Heart right ventricle (tissue), 16 donors: ENCODE measurements at regions not wholly inside any gene's neighbourhood (a gene's known extent, or its start where the extent isn't known, plus 50 kb on each side); places are given as distances from the start of the nearest gene placed in this dataset.

Experiments
- ATAC-seq, 8 donors: fragments of 200-7000 bp; cut with Tn5 transposase; one replicate each; pipeline ENCODE4 v1.9.1; 2020; ENCODE audit warnings: mild to moderate bottlenecking in 8 of 8, moderate library complexity in 8 of 8, moderate number of reproducible peaks in 1 of 8
- DNase-seq, 2 donors: peaks; one replicate each; pipeline ENCODE4 v3.0.0-alpha.2; 2020
- H3K27ac ChIP-seq, 10 donors: fragments of 200-600 bp; sonication (generic) in 2 of 10; one replicate each; pipeline versions ENCODE4 v1.5.0 to v1.8.0; 2020 to 2022; ENCODE audit warnings: mild to moderate bottlenecking in 3 of 10
- H3K27me3 ChIP-seq, 7 donors: fragments of 200-600 bp; one replicate each; pipeline ENCODE4 v1.8.0; 2021 to 2022; ENCODE audit warnings: mild to moderate bottlenecking in 2 of 7
- H3K36me3 ChIP-seq, 9 donors: fragments of 200-600 bp; sonication (generic) in 1 of 9; one replicate each; pipeline versions ENCODE4 v1.5.0 to v1.8.0; 2020 to 2022; ENCODE audit warnings: mild to moderate bottlenecking in 2 of 9
- H3K4me1 ChIP-seq, 9 donors: fragments of 200-600 bp; sonication (generic) in 1 of 9; one replicate each; pipeline versions ENCODE4 v1.5.0 to v1.8.0; 2020 to 2022; ENCODE audit warnings: mild to moderate bottlenecking in 4 of 9
- H3K4me3 ChIP-seq, 10 donors: fragments of 200-600 bp; sonication (generic) in 2 of 10; one replicate each; pipeline versions ENCODE4 v1.5.0 to v1.8.0; 2020 to 2022; ENCODE audit warnings: mild to moderate bottlenecking in 7 of 10, moderate library complexity in 2 of 10
- H3K9me3 ChIP-seq, 11 donors: fragments of 200-600 bp in 10 of 11; sonication (generic) in 2 of 11; one replicate each; pipeline versions ENCODE4 v1.5.0 to v1.8.0; 2013 to 2022; ENCODE audit warnings: mild to moderate bottlenecking in 2 of 11, control low read depth in 1 of 11, moderate library complexity in 1 of 11
- CTCF ChIP-seq, 9 donors: fragments of 200-600 bp; sonication (generic) in 2 of 9; IDR thresholded peaks; one replicate each; pipeline versions ENCODE4 v1.5.0 to v1.8.0; 2021 to 2022; ENCODE audit warnings: antibody characterized with exemption in 9 of 9, mild to moderate bottlenecking in 5 of 9, moderate library complexity in 1 of 9
- WGBS, 2 donors: extraction: QIAGEN DNeasy Blood & Tissue Kit; methylation state at CpG; one replicate each; pipeline ENCODE4 v1.1.7; 2013; ENCODE audit warnings: inconsistent platforms in 1 of 2; 5-methylcytosine and 5-hydroxymethylcytosine counted together
- intact Hi-C, 10 donors: fragments of 100-400 bp; cut with DNase I; formaldehyde crosslinking; loops; one replicate each; pipeline versions ENCODE4 v1.11.1 to v1.14.2; 2022
- donor health status: Arrhythmogenic right ventricular cardiomyopathy.
- donor health status: ischemic (EF 13 %, LVEDD 7.1; RV severe dilation, severe dysfunction).
- donor health status: healthy with polysubstance abuse.
- donor health status: DM: no; HTN: yes; CAD: no.
- donor health status: DM: no; HTN: no; CAD: no.
- donor health status: ischemic (EF 25% LVEDD 6.9; RV normal size, moderate dysfunction).
- donor health status: ischemic (EF 25% LVEDD 5.7; RV mildly dilated, moderate dysfunction).
- donor health status: healthy.
- donor health status: DM: yes; HTN: yes; CAD: no.
- donor health status: Ischemic cardiomyopathy.
- donor health status: ischemic (EF 35%, LVEDD 5.7; RV mildly dilated, moderate dysfunction).
- donor health status: nonischemic (EF 11% LVEDD 7.7; RV severe dilation, severe dysfunction).
- donor health status: DM: yes; HTN: yes; CAD: no.
- donor health status: PGD.
- donor health status: ischemic (EF 29% LVEDD 5.4; RV normal size, mild dysfunction).
- donor health status: nonischemic (EF 23%, LVEDD 6.1; RV moderate dilation, normal function).

- Histone ChIP-seq H3K9me3 (peaks cover 0 to 4% (median 0%) of the 10 kb centered on the region in 11 donors), H3K4me1 (no peaks in the 10 kb centered on the region), H3K36me3 (no peaks in the 10 kb centered on the region), H3K27me3 (no peaks in the 10 kb centered on the region), H3K4me3 (no peak overlapping the region), H3K27ac (no peak overlapping the region)
- DNase-seq (no peak), ATAC-seq (no peak)
- intact Hi-C loops = no loop called here
- TF ChIP-seq CTCF (IDR thresholded peaks at IDR 0.05) = no peak
Observed at GRCh38 chr1:222326710-222327036, 221.2 kb downstream of the HHIPL2 start.

- Histone ChIP-seq H3K9me3 (peaks cover 0 to 4% (median 0%) of the 10 kb centered on the region in 11 donors), H3K4me1 (no peaks in the 10 kb centered on the region), H3K4me3 (no peak overlapping the region), H3K27me3 (no peaks in the 10 kb centered on the region), H3K36me3 (no peaks in the 10 kb centered on the region), H3K27ac (no peak overlapping the region)
- no peak for DNase-seq
- no peak for TF ChIP-seq CTCF (IDR thresholded peaks at IDR 0.05)
- intact Hi-C loops = no loop called here
- WGBS, 2 donors = 58 to 71% methylated on average over 3 of the region's 3 CpGs
- no peak for ATAC-seq
Observed at GRCh38 chr1:222326006-222326709, 221.7 kb downstream of the HHIPL2 start.

GRCh38 chr1:222325506-222325905 is 222.4 kb downstream of the HHIPL2 start:
- Histone ChIP-seq H3K36me3 (no peaks in the 10 kb centered on the region), H3K4me1 (no peaks in the 10 kb centered on the region), H3K27ac (no peak overlapping the region), H3K27me3 (no peaks in the 10 kb centered on the region), H3K4me3 (no peak overlapping the region), H3K9me3 (peaks cover 0 to 4% (median 0%) of the 10 kb centered on the region in 11 donors)
- intact Hi-C loops = no loop called here
- no peak for TF ChIP-seq CTCF (IDR thresholded peaks at IDR 0.05)
- no peak for DNase-seq
- no peak for ATAC-seq
- WGBS, 2 donors = 70 to 73% methylated on average over 2 of the region's 2 CpGs

GRCh38 chr1:222314839-222315238 is 233.1 kb downstream of the HHIPL2 start:
- H3K36me3 ChIP-seq = no peaks in the 10 kb centered on the region
- WGBS, 2 donors = 86 to 89% methylated on average over 2 of the region's 2 CpGs
- ATAC-seq = no peak
- no peak for TF ChIP-seq CTCF (IDR thresholded peaks at IDR 0.05)
- H3K27ac ChIP-seq = no peak overlapping the region
- intact Hi-C loops = no loop called here
- peaks cover 0 to 13% (median 0%) of the 10 kb centered on the region in 9 donors for H3K4me1 ChIP-seq
- DNase-seq = no peak
- H3K9me3 ChIP-seq = no peaks in the 10 kb centered on the region
- H3K4me3 ChIP-seq = no peak overlapping the region
- no peaks in the 10 kb centered on the region for H3K27me3 ChIP-seq
